ENCODE measurements at regions not wholly inside any gene's neighbourhood (a gene's known extent, or its start where the extent isn't known, plus 50 kb on each side); places are given as distances from the start of the nearest gene placed in this dataset.

GRCh38 chr16:54630284-54630967, 300.2 kb upstream of the IRX5 start:
- no peak overlapping the region for H3K27ac ChIP-seq (ENCODE audit: extremely low read depth, low read depth, low read length)
- no peak overlapping the region for H3K4me3 ChIP-seq (ENCODE audit: low read depth, low read length)
- ChIA-PET CTCF (no interaction called here), POLR2A (no interaction called here)
- H3K36me3 ChIP-seq (ENCODE audit: control insufficient read depth in 2 of 2, insufficient read depth in 1 of 2, low read length in 2 of 2) = no peaks in the 10 kb centered on the region
- H3K4me1 ChIP-seq (ENCODE audit: control insufficient read depth, insufficient read depth, low read length) = 0 out of 2 replicates have a peak, but pooled peaks cover 4% of the 10 kb centered on the region
- H3K9me3 ChIP-seq (ENCODE audit: control insufficient read depth, insufficient read depth, low read depth, low read length) = no peaks in the 10 kb centered on the region
- TF ChIP-seq SCRT1 (tag by site-specific recombination; IDR thresholded peaks at IDR 0.05; ENCODE audit: borderline replicate concordance) = no peak
- no peak for TF ChIP-seq ZNF837 (tag by site-specific recombination; IDR thresholded peaks at IDR 0.05)
- no peak for TF ChIP-seq SALL2 (tag by site-specific recombination; IDR thresholded peaks at IDR 0.05; ENCODE audit: borderline replicate concordance)
- no peak for TF ChIP-seq ZNF626 (tag by site-specific recombination; IDR thresholded peaks at IDR 0.05)
- TF ChIP-seq ZNF433 (tag by site-specific recombination; IDR thresholded peaks at IDR 0.05; ENCODE audit: low read depth) = no peak
- TF ChIP-seq ZNF211 (tag by site-specific recombination; IDR thresholded peaks at IDR 0.05; ENCODE audit: low read depth) = no peak
- TF ChIP-seq ZNF175 (tag by site-specific recombination; IDR thresholded peaks at IDR 0.05) = no peak
- no peak for TF ChIP-seq ZNF10 (tag by site-specific recombination; IDR thresholded peaks at IDR 0.05)

DNA sequence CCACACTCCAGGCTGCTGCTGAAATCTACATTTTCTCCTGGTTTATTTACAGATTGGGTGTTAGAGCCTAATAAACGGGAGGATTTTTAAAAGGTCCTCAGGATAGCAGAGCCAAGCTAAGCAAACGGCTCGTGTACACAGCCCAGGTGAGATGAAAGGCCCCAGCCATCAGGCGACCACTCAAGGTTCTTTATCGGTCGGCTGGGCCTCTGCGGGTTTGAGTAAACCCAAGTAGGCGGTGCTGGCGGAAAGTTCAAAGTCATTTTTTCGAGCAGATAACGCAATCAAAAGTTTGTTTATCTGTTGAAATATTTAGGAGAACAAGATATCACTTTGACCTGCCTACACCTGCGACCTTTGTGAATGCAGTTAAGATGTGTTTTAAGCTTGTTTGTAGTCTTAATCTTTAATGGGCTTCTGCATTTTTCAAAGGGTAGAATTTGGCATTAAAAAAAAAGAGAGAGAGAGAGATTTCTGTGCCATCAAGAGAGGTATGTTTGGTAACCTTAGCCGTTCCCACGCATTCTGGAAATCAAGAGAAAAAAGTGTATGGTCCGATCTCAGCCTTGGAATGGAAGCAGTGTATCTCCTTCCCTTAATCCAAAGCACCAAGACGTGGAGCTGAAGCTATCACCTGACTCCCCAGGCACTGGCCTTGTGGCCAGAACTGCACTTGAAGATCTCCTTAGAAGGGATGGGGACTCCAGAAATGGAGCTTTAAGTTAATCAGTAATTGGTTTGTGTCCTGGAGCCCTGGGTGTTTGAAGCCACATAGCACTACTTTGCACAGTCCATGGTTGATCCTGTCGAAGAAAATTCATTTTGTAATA, 301.7 kb upstream of the IRX5 start:
- TF ChIP-seq ZNF510 (tag by site-specific recombination; IDR thresholded peaks at IDR 0.05; ENCODE audit: insufficient replicate concordance) (no peak), ZNF221 (tag by site-specific recombination; IDR thresholded peaks at IDR 0.05; ENCODE audit: borderline replicate concordance) (no peak), ZSCAN23 (tag by site-specific recombination; IDR thresholded peaks at IDR 0.05) (no peak), KLF7 (tag by site-specific recombination; IDR thresholded peaks at IDR 0.05; ENCODE audit: borderline replicate concordance) (no peak), ZBTB7A (tag by site-specific recombination; IDR thresholded peaks at IDR 0.05; ENCODE audit: low read depth) (no peak), ZNF214 (tag by site-specific recombination; IDR thresholded peaks at IDR 0.05; ENCODE audit: borderline replicate concordance) (no peak), ZNF211 (tag by site-specific recombination; IDR thresholded peaks at IDR 0.05; ENCODE audit: low read depth) (no peak), ZNF133 (tag by site-specific recombination; IDR thresholded peaks at IDR 0.05) (no peak), ZFP37 (tag by site-specific recombination; IDR thresholded peaks at IDR 0.05) (no peak), ZNF223 (tag by site-specific recombination; IDR thresholded peaks at IDR 0.05) (no peak), ZNF521 (tag by site-specific recombination; IDR thresholded peaks at IDR 0.05) (no peak), ZBTB1 (tag by site-specific recombination; IDR thresholded peaks at IDR 0.05) (no peak)
- TF ChIP-seq, protein P1, sequence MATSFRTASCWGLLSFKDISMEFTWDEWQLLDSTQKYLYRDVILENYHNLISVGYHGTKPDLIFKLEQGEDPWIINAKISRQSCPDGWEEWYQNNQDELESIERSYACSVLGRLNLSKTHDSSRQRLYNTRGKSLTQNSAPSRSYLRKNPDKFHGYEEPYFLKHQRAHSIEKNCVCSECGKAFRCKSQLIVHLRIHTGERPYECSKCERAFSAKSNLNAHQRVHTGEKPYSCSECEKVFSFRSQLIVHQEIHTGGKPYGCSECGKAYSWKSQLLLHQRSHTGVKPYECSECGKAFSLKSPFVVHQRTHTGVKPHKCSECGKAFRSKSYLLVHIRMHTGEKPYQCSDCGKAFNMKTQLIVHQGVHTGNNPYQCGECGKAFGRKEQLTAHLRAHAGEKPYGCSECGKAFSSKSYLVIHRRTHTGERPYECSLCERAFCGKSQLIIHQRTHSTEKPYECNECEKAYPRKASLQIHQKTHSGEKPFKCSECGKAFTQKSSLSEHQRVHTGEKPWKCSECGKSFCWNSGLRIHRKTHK (tag by site-specific recombination; IDR thresholded peaks at IDR 0.05) = no peak
- Histone ChIP-seq H3K27ac (ENCODE audit: extremely low read depth, low read depth, low read length) (no peak overlapping the region), H3K9me3 (ENCODE audit: control insufficient read depth, insufficient read depth, low read depth, low read length) (no peaks in the 10 kb centered on the region), H3K36me3 (ENCODE audit: control insufficient read depth in 2 of 2, insufficient read depth in 1 of 2, low read length in 2 of 2) (no peaks in the 10 kb centered on the region), H3K4me3 (ENCODE audit: low read depth, low read length) (no peak overlapping the region), H3K4me1 (ENCODE audit: control insufficient read depth, insufficient read depth, low read length) (0 out of 2 replicates have a peak, but pooled peaks cover 4% of the 10 kb centered on the region)
- ChIA-PET POLR2A (no interaction called here), CTCF (interaction anchor here (0.7 kb wide), 1 partner anchor 9 kb away, joined by 5 read pairs; no protein-coding TSS in a partner anchor)

DNA sequence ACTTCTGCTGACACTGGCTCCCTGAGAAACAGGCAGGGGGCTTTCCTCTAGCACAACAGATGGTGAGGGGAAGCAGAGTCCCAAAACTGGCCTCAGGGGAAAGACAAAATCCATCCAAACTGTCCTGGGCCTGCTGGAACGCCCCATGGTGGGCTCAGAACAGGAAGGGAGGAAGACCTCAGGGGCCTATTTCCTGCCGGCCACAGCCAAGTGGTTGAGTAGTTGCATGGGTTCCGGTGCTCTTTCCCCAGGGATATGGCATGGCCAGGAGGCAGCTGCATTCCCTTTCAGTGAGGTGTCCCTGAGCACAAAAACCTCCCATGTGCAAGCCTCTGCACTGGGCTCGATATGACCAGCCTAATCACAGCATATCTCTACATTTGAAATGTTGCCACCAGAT, 303.0 kb upstream of the IRX5 start:
- H3K27ac ChIP-seq (ENCODE audit: extremely low read depth, low read depth, low read length) = no peak overlapping the region
- ChIA-PET POLR2A (no interaction called here), CTCF (no interaction called here)
- H3K36me3 ChIP-seq (ENCODE audit: control insufficient read depth in 2 of 2, insufficient read depth in 1 of 2, low read length in 2 of 2) = no peaks in the 10 kb centered on the region
- no peaks in the 10 kb centered on the region for H3K9me3 ChIP-seq (ENCODE audit: control insufficient read depth, insufficient read depth, low read depth, low read length)
- 0 out of 2 replicates have a peak, but pooled peaks cover 2% of the 10 kb centered on the region for H3K4me1 ChIP-seq (ENCODE audit: control insufficient read depth, insufficient read depth, low read length)
- no peak overlapping the region for H3K4me3 ChIP-seq (ENCODE audit: low read depth, low read length)
- TF ChIP-seq ZNF585B (tag by site-specific recombination; IDR thresholded peaks at IDR 0.05) = no peak
- TF ChIP-seq, protein P2, sequence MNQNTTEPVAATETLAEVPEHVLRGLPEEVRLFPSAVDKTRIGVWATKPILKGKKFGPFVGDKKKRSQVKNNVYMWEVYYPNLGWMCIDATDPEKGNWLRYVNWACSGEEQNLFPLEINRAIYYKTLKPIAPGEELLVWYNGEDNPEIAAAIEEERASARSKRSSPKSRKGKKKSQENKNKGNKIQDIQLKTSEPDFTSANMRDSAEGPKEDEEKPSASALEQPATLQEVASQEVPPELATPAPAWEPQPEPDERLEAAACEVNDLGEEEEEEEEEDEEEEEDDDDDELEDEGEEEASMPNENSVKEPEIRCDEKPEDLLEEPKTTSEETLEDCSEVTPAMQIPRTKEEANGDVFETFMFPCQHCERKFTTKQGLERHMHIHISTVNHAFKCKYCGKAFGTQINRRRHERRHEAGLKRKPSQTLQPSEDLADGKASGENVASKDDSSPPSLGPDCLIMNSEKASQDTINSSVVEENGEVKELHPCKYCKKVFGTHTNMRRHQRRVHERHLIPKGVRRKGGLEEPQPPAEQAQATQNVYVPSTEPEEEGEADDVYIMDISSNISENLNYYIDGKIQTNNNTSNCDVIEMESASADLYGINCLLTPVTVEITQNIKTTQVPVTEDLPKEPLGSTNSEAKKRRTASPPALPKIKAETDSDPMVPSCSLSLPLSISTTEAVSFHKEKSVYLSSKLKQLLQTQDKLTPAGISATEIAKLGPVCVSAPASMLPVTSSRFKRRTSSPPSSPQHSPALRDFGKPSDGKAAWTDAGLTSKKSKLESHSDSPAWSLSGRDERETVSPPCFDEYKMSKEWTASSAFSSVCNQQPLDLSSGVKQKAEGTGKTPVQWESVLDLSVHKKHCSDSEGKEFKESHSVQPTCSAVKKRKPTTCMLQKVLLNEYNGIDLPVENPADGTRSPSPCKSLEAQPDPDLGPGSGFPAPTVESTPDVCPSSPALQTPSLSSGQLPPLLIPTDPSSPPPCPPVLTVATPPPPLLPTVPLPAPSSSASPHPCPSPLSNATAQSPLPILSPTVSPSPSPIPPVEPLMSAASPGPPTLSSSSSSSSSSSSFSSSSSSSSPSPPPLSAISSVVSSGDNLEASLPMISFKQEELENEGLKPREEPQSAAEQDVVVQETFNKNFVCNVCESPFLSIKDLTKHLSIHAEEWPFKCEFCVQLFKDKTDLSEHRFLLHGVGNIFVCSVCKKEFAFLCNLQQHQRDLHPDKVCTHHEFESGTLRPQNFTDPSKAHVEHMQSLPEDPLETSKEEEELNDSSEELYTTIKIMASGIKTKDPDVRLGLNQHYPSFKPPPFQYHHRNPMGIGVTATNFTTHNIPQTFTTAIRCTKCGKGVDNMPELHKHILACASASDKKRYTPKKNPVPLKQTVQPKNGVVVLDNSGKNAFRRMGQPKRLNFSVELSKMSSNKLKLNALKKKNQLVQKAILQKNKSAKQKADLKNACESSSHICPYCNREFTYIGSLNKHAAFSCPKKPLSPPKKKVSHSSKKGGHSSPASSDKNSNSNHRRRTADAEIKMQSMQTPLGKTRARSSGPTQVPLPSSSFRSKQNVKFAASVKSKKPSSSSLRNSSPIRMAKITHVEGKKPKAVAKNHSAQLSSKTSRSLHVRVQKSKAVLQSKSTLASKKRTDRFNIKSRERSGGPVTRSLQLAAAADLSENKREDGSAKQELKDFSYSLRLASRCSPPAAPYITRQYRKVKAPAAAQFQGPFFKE (tag by site-specific recombination; IDR thresholded peaks at IDR 0.05; ENCODE audit: borderline replicate concordance) = no peak
- TF ChIP-seq ZNF544 (tag by site-specific recombination; IDR thresholded peaks at IDR 0.05) = no peak
